Uterus (tissue), 2 donors: ENCODE measurements at regions not wholly inside any gene's neighbourhood (a gene's known extent, or its start where the extent isn't known, plus 50 kb on each side); places are given as distances from the start of the nearest gene placed in this dataset.

Experiments used
- POLR2A ChIP-seq, 2 donors: fragments of 450-650 bp; IDR thresholded peaks; one replicate each; pipeline ENCODE4 v1.6.1; 2016; ENCODE audit warnings: antibody characterized with exemption in 2 of 2, mild to moderate bottlenecking in 1 of 2, moderate library complexity in 1 of 2
- TF ChIP-seq, protein P1 (sequence below), 4 experiments: fragments of 200-600 bp in 2 of 4; fragments of 450-650 bp in 2 of 4; sonication (generic) in 2 of 4; IDR thresholded peaks; one replicate each; pipeline ENCODE4 v1.5.1; 2016 to 2019; ENCODE audit warnings: antibody characterized with exemption in 4 of 4, mild to moderate bottlenecking in 2 of 4, moderate library complexity in 1 of 4

DNA sequence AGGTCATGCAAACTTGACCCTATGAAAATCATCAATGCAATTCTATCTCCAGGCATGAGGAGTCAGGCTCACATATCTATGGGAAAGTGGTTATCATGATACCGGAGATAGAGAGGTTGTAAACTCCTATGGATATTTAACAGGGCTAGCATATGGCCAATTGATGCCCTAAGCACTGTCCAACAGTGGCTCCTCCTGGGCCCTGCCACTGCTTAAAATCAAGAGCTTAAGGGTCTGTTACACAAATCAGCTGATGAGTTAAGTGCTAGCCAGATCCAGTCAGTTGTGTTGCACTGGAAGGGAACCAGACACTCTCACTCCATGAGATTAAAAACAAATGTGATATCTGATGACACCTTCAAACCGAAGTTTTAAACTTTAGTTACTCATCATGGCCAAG is 337.6 kb downstream of the STIM2 start:
- TF ChIP-seq, protein P1, sequence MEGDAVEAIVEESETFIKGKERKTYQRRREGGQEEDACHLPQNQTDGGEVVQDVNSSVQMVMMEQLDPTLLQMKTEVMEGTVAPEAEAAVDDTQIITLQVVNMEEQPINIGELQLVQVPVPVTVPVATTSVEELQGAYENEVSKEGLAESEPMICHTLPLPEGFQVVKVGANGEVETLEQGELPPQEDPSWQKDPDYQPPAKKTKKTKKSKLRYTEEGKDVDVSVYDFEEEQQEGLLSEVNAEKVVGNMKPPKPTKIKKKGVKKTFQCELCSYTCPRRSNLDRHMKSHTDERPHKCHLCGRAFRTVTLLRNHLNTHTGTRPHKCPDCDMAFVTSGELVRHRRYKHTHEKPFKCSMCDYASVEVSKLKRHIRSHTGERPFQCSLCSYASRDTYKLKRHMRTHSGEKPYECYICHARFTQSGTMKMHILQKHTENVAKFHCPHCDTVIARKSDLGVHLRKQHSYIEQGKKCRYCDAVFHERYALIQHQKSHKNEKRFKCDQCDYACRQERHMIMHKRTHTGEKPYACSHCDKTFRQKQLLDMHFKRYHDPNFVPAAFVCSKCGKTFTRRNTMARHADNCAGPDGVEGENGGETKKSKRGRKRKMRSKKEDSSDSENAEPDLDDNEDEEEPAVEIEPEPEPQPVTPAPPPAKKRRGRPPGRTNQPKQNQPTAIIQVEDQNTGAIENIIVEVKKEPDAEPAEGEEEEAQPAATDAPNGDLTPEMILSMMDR (IDR thresholded peaks at IDR 0.05): no peak
- no peak for TF ChIP-seq POLR2A (IDR thresholded peaks at IDR 0.05)
